DOHH2 (cell line): ENCODE measurements at regions not wholly inside any gene's neighbourhood (a gene's known extent, or its start where the extent isn't known, plus 50 kb on each side); places are given as distances from the start of the nearest gene placed in this dataset.

Source experiments
- H3F3A ChIP-seq: fragments of 200-600 bp; sonication (generic), shearing (Covaris generic); 2 replicates; pipeline ENCODE4 v1.6.0; 2016; ENCODE audit warnings: antibody characterized with exemption, mild to moderate bottlenecking; ENCODE audit not compliant: control insufficient read depth, insufficient read depth
- H3K27ac ChIP-seq: fragments of 200-600 bp; sonication (generic); 2 replicates; pipeline ENCODE4 v1.5.1; 2014; ENCODE audit warnings: low read depth, mild to moderate bottlenecking, low read length, moderate library complexity
- H3K27me3 ChIP-seq: fragments of 200-600 bp; sonication (generic); 2 replicates; pipeline ENCODE4 v1.6.1; 2014; ENCODE audit warnings: mild to moderate bottlenecking, low read length, mixed read lengths; ENCODE audit not compliant: control insufficient read depth
- H3K36me3 ChIP-seq: fragments of 200-600 bp; sonication (generic); 2 replicates; pipeline ENCODE4 v1.6.1; 2014; ENCODE audit warnings: mild to moderate bottlenecking, low read length, moderate library complexity, mixed read lengths; ENCODE audit not compliant: control insufficient read depth
- H3K4me1 ChIP-seq: fragments of 200-600 bp; sonication (generic); 2 replicates; pipeline ENCODE4 v1.6.1; 2014; ENCODE audit warnings: mild to moderate bottlenecking, low read length, mixed read lengths; ENCODE audit not compliant: control insufficient read depth
- H3K4me2 ChIP-seq: fragments of 200-600 bp; sonication (generic); 2 replicates; pipeline ENCODE4 v1.6.0; 2014; ENCODE audit warnings: mild to moderate bottlenecking, low read length, moderate library complexity
- H3K4me3 ChIP-seq: fragments of 200-600 bp; sonication (generic); 2 replicates; pipeline ENCODE4 v1.5.1; 2014; ENCODE audit warnings: mild to moderate bottlenecking, low read length, mixed read lengths
- H3K79me2 ChIP-seq: fragments of 200-600 bp; sonication (generic); 2 replicates; pipeline ENCODE4 v1.6.1; 2014; ENCODE audit warnings: mild to moderate bottlenecking, low read length, mixed read lengths; ENCODE audit not compliant: control insufficient read depth
- H3K9me2 ChIP-seq: fragments of 200-600 bp; sonication (generic); replicated peaks from 2 replicates; pipeline ENCODE4 v1.6.1; 2014; ENCODE audit warnings: mild to moderate bottlenecking, low read length, mixed read lengths; ENCODE audit not compliant: control insufficient read depth
- H3K9me3 ChIP-seq: fragments of 200-600 bp; sonication (generic); 2 replicates; pipeline ENCODE4 v1.6.1; 2014; ENCODE audit warnings: antibody characterized with exemption, low read length, mixed read lengths; ENCODE audit not compliant: control insufficient read depth, insufficient read depth
- H4K20me1 ChIP-seq: fragments of 200-600 bp; sonication (generic); 2 replicates; pipeline ENCODE4 v1.6.0; 2014; ENCODE audit warnings: low read depth, mild to moderate bottlenecking, antibody characterized with exemption, low read length, moderate library complexity; ENCODE audit not compliant: control insufficient read depth, insufficient read depth
- CTCF ChIP-seq: fragments of 200-600 bp; sonication (generic); IDR thresholded peaks from one replicate; pipeline ENCODE4 v1.5.1; 2014; ENCODE audit warnings: antibody characterized with exemption, mild to moderate bottlenecking, low read depth, low read length; ENCODE audit not compliant: poor library complexity, severe bottlenecking
- EZH2phosphoT487 ChIP-seq: fragments of 200-600 bp; sonication (generic); IDR thresholded peaks from 2 replicates; pipeline ENCODE4 v1.6.1; 2017; ENCODE audit warnings: borderline replicate concordance, mild to moderate bottlenecking, antibody characterized with exemption, low read length, moderate library complexity, mixed read lengths

DNA sequence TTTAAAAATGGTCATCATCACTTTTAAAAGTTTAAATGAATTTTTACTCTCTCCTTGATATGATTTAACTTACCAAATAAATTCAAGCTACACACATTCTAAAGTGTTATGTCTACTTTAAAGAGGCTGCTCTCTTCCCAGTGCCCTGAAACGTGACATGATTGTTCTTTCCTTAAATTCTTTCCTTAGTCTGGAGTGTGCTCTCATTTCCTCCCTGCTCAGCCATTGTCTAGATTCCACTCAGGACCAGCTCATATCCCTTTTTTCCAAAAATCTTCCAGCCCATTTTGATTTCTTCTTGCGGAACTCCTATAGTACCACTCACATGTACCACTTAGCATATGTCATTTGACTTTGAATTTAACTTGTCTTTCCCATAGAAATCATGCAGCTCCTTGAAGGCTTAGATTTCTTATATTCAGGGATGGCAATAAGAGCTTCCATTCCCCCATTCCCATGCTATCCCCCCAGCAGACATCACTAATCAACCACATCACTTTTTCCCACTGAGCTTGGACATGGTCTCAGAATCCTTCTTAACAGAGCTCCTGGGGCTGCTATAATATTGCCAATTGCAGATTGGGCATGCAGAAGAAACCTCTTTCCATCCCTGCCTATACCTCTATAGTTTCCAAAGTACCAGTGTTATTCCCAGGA, 54.7 kb upstream of the ITPKB start:
- H4K20me1 ChIP-seq: no peaks in the 10 kb centered on the region
- H3K4me3 ChIP-seq: no peak overlapping the region
- no peaks in the 10 kb centered on the region for H3K9me3 ChIP-seq
- H3K27me3 ChIP-seq: peaks cover 7% of the 10 kb centered on the region; the same call in 1 of the 2 replicates
- H3K4me1 ChIP-seq: peaks cover 6% of the 10 kb centered on the region
- no peaks in the 10 kb centered on the region for H3K9me2 ChIP-seq
- no peaks in the 10 kb centered on the region for H3K36me3 ChIP-seq
- no peak overlapping the region for H3K27ac ChIP-seq
- H3K4me2 ChIP-seq: no peak overlapping the region
- no peaks in the 10 kb centered on the region for H3F3A ChIP-seq
- no peak for TF ChIP-seq EZH2phosphoT487
- no peak for TF ChIP-seq CTCF
- H3K79me2 ChIP-seq: no peaks in the 10 kb centered on the region

GRCh38 chr1:226792368-226792767, 53.3 kb upstream of the ITPKB start:
- Histone ChIP-seq H3K27me3 (peaks cover 11% of the 10 kb centered on the region), H3K4me1 (no peaks in the 10 kb centered on the region), H4K20me1 (no peaks in the 10 kb centered on the region), H3K4me2 (no peak overlapping the region), H3K36me3 (no peaks in the 10 kb centered on the region), H3F3A (no peaks in the 10 kb centered on the region), H3K9me3 (no peaks in the 10 kb centered on the region), H3K27ac (no peak overlapping the region), H3K79me2 (no peaks in the 10 kb centered on the region), H3K4me3 (no peak overlapping the region), H3K9me2 (no peaks in the 10 kb centered on the region)
- TF ChIP-seq EZH2phosphoT487: no peak

DNA sequence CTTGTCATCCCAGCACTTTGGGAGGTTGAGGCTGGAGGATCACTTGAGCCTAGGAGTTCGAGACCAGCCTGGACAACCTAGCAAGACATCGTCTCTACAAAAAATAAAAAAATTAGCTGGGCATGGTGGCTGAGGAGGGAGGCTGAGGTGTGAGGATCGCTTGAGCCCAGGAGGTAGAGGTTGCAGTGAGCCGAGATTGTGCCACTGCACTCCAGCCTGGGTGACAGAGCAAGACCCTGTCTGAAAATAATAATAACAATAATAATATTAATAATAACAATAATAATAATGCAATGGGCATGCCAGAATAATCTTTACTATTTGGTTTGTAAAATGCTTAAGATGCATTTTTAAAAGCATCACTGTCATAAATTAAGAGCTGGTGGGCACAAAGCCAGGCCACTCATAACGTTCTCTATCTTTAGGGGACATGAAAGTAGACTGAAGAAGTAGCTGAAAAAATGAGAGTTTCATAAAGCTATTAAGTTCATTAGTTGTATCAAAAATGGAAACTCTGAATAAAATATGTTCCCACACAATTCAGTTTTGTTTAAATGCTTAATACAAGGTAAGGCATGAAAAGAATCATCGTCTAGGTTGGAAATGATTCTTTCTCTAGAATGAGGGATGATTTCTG, 51.6 kb upstream of the ITPKB start:
- no peaks in the 10 kb centered on the region for H3K9me3 ChIP-seq

More for the DNA sequence above, 51.6 kb upstream of the ITPKB start:
- H3K4me3 ChIP-seq: no peak overlapping the region
- no peaks in the 10 kb centered on the region for H3K79me2 ChIP-seq
- TF ChIP-seq EZH2phosphoT487 (no peak), CTCF (no peak)
- no peak overlapping the region for H3K27ac ChIP-seq
- H4K20me1 ChIP-seq: no peaks in the 10 kb centered on the region
- H3F3A ChIP-seq: no peaks in the 10 kb centered on the region
- peaks cover 15% of the 10 kb centered on the region for H3K27me3 ChIP-seq
- no peaks in the 10 kb centered on the region for H3K36me3 ChIP-seq
- H3K4me1 ChIP-seq: no peaks in the 10 kb centered on the region
- no peak overlapping the region for H3K4me2 ChIP-seq
- H3K9me2 ChIP-seq: no peaks in the 10 kb centered on the region
